GM23338 (cell line): ENCODE measurements at regions not wholly inside any gene's neighbourhood (a gene's known extent, or its start where the extent isn't known, plus 50 kb on each side); places are given as distances from the start of the nearest gene placed in this dataset.

ENCODE experiments used
- ATAC-seq: fragments of 200-7000 bp; cut with Tn5 transposase; 3 replicates; pipeline ENCODE4 v1.9.1; 2020
- DNase-seq: peaks from one replicate; pipeline ENCODE4 v3.0.0-alpha.2; 2015; ENCODE audit warnings: low spot score
- H2AFZ ChIP-seq: fragments of 200-600 bp; sonication (generic); 2 replicates; pipeline ENCODE4 v1.8.0; 2016; ENCODE audit warnings: antibody characterized with exemption, mild to moderate bottlenecking, moderate library complexity
- H3F3A ChIP-seq: fragments of 200-600 bp; sonication (generic); replicated peaks from 2 replicates; pipeline ENCODE4 v1.8.0; 2017; ENCODE audit warnings: antibody characterized with exemption, mixed run types, low read depth
- H3K27ac ChIP-seq: fragments of 200-600 bp; sonication (generic); 2 replicates; pipeline ENCODE4 v1.6.1; 2016; ENCODE audit warnings: low read depth
- H3K27me3 ChIP-seq: fragments of 200-600 bp; sonication (generic); 2 replicates; pipeline ENCODE4 v1.8.0; 2016; ENCODE audit warnings: mild to moderate bottlenecking, mixed run types, moderate library complexity; ENCODE audit not compliant: insufficient read depth
- H3K36me3 ChIP-seq: fragments of 200-600 bp; sonication (generic); 2 replicates; pipeline ENCODE4 v1.8.0; 2016; ENCODE audit warnings: mild to moderate bottlenecking; ENCODE audit not compliant: insufficient read depth
- H3K4me1 ChIP-seq: fragments of 200-600 bp; sonication (generic); 2 replicates; pipeline ENCODE4 v1.8.0; 2016; ENCODE audit warnings: mild to moderate bottlenecking, moderate library complexity; ENCODE audit not compliant: insufficient read depth
- H3K4me2 ChIP-seq: fragments of 200-600 bp; sonication (generic); 2 replicates; pipeline ENCODE4 v1.7.1; 2017; ENCODE audit warnings: mixed run types
- H3K4me3 ChIP-seq: fragments of 200-600 bp; sonication (generic); 2 replicates; pipeline ENCODE4 v1.6.1; 2016; ENCODE audit warnings: mixed run types
- H3K79me2 ChIP-seq: fragments of 200-600 bp; sonication (generic); replicated peaks from 2 replicates; pipeline ENCODE4 v1.8.0; 2017; ENCODE audit warnings: mild to moderate bottlenecking; ENCODE audit not compliant: insufficient read depth
- H3K9me2 ChIP-seq: fragments of 200-600 bp; sonication (generic); 2 replicates; pipeline ENCODE4 v1.8.0; 2017; ENCODE audit not compliant: insufficient read depth
- H4K20me1 ChIP-seq: fragments of 200-600 bp; sonication (generic); replicated peaks from 2 replicates; pipeline ENCODE4 v1.8.0; 2017; ENCODE audit warnings: mild to moderate bottlenecking; ENCODE audit not compliant: insufficient read depth
- H3K27ac Mint-ChIP-seq: 2 replicates; pipeline ENCODE4 v1.8.0; 2020; ENCODE audit warnings: inconsistent platforms, mild to moderate bottlenecking, moderate library complexity, mixed read lengths
- H3K27me3 Mint-ChIP-seq: 3 replicates; pipeline ENCODE4 v1.8.0; 2022; ENCODE audit warnings: low read depth, mild to moderate bottlenecking, moderate library complexity, mixed read lengths, inconsistent platforms; ENCODE audit not compliant: insufficient read depth, poor library complexity
- H3K36me3 Mint-ChIP-seq: 3 replicates; pipeline ENCODE4 v1.8.0; 2021; ENCODE audit warnings: low read depth, mild to moderate bottlenecking, inconsistent platforms, moderate library complexity, mixed read lengths
- H3K4me1 Mint-ChIP-seq: 3 replicates; pipeline ENCODE4 v1.8.0; 2020; ENCODE audit warnings: mild to moderate bottlenecking, inconsistent platforms, mixed read lengths
- H3K4me3 Mint-ChIP-seq: 3 replicates; pipeline ENCODE4 v1.8.0; 2021; ENCODE audit warnings: moderate library complexity, mild to moderate bottlenecking, inconsistent platforms, mixed read lengths
- H3K9me3 Mint-ChIP-seq: 3 replicates; pipeline ENCODE4 v1.8.0; 2020; ENCODE audit warnings: moderate library complexity, mild to moderate bottlenecking, inconsistent platforms, mixed read lengths
- CREB1 ChIP-seq: fragments of 250-450 bp; sonication (Bioruptor Pico); IDR thresholded peaks from 2 replicates; pipeline ENCODE4 v1.5.0; 2020; ENCODE audit warnings: low read depth, mild to moderate bottlenecking, moderate library complexity
- JUNB ChIP-seq: IDR thresholded peaks from one replicate; pipeline ENCODE4 v1.6.1; 2016; ENCODE audit warnings: antibody characterized with exemption; ENCODE audit not compliant: unreplicated experiment
- NANOG ChIP-seq: IDR thresholded peaks from 2 replicates; pipeline ENCODE4 v1.6.1; 2016; ENCODE audit warnings: antibody characterized with exemption, borderline replicate concordance
- POLR2AphosphoS5 ChIP-seq: IDR thresholded peaks from 2 replicates; pipeline ENCODE4 v1.6.1; 2016; ENCODE audit warnings: antibody characterized with exemption, low read depth
- STAT1 ChIP-seq: IDR thresholded peaks from one replicate; pipeline ENCODE4 v1.6.1; 2016; ENCODE audit warnings: antibody characterized with exemption; ENCODE audit not compliant: unreplicated experiment
- ZNF114 ChIP-seq: fragments of 250-450 bp; sonication (Bioruptor Pico); IDR thresholded peaks from 2 replicates; pipeline ENCODE4 v1.5.0; 2020; ENCODE audit warnings: mild to moderate bottlenecking, moderate library complexity
- ZNF331 ChIP-seq: fragments of 250-450 bp; sonication (Bioruptor Pico); IDR thresholded peaks from 2 replicates; pipeline ENCODE4 v1.5.0; 2020; ENCODE audit warnings: low read depth, mild to moderate bottlenecking, moderate library complexity
- TF ChIP-seq, protein P1 (sequence below): IDR thresholded peaks from 2 replicates; pipeline ENCODE4 v1.6.1; 2016; ENCODE audit warnings: antibody characterized with exemption
- TF ChIP-seq, protein P2 (sequence below): fragments of 250-450 bp; sonication (Bioruptor Pico); IDR thresholded peaks from 2 replicates; pipeline ENCODE4 v1.5.0; 2020; ENCODE audit warnings: mild to moderate bottlenecking, moderate library complexity

DNA sequence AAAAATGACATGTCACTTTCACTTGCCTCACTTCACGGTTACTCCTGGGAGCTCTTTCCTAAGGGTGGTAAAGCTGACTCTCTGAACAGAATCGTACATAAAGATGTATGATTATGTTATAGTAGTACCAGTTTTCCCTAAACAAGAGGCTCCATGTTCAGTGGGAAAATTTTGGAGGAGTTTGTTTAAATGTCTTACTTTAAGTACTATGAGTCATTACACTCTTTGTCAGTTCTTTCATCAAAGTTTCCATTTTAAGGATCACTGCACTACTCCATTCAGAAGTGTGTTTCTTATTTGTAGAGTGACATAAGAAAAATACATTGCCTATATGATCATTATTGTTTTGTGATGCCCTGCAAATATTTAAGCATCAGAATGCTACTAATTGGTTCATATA is 121.1 kb upstream of the FIGN start (continued):
- TF ChIP-seq, protein P1, sequence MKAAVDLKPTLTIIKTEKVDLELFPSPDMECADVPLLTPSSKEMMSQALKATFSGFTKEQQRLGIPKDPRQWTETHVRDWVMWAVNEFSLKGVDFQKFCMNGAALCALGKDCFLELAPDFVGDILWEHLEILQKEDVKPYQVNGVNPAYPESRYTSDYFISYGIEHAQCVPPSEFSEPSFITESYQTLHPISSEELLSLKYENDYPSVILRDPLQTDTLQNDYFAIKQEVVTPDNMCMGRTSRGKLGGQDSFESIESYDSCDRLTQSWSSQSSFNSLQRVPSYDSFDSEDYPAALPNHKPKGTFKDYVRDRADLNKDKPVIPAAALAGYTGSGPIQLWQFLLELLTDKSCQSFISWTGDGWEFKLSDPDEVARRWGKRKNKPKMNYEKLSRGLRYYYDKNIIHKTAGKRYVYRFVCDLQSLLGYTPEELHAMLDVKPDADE = no peak
- TF ChIP-seq ZNF331 = no peak
- no peak for TF ChIP-seq JUNB
- TF ChIP-seq POLR2AphosphoS5 = no peak
- no peak for TF ChIP-seq STAT1
- no peak for TF ChIP-seq ZNF114 (CRISPR knock-in tag)
- TF ChIP-seq, protein P2, sequence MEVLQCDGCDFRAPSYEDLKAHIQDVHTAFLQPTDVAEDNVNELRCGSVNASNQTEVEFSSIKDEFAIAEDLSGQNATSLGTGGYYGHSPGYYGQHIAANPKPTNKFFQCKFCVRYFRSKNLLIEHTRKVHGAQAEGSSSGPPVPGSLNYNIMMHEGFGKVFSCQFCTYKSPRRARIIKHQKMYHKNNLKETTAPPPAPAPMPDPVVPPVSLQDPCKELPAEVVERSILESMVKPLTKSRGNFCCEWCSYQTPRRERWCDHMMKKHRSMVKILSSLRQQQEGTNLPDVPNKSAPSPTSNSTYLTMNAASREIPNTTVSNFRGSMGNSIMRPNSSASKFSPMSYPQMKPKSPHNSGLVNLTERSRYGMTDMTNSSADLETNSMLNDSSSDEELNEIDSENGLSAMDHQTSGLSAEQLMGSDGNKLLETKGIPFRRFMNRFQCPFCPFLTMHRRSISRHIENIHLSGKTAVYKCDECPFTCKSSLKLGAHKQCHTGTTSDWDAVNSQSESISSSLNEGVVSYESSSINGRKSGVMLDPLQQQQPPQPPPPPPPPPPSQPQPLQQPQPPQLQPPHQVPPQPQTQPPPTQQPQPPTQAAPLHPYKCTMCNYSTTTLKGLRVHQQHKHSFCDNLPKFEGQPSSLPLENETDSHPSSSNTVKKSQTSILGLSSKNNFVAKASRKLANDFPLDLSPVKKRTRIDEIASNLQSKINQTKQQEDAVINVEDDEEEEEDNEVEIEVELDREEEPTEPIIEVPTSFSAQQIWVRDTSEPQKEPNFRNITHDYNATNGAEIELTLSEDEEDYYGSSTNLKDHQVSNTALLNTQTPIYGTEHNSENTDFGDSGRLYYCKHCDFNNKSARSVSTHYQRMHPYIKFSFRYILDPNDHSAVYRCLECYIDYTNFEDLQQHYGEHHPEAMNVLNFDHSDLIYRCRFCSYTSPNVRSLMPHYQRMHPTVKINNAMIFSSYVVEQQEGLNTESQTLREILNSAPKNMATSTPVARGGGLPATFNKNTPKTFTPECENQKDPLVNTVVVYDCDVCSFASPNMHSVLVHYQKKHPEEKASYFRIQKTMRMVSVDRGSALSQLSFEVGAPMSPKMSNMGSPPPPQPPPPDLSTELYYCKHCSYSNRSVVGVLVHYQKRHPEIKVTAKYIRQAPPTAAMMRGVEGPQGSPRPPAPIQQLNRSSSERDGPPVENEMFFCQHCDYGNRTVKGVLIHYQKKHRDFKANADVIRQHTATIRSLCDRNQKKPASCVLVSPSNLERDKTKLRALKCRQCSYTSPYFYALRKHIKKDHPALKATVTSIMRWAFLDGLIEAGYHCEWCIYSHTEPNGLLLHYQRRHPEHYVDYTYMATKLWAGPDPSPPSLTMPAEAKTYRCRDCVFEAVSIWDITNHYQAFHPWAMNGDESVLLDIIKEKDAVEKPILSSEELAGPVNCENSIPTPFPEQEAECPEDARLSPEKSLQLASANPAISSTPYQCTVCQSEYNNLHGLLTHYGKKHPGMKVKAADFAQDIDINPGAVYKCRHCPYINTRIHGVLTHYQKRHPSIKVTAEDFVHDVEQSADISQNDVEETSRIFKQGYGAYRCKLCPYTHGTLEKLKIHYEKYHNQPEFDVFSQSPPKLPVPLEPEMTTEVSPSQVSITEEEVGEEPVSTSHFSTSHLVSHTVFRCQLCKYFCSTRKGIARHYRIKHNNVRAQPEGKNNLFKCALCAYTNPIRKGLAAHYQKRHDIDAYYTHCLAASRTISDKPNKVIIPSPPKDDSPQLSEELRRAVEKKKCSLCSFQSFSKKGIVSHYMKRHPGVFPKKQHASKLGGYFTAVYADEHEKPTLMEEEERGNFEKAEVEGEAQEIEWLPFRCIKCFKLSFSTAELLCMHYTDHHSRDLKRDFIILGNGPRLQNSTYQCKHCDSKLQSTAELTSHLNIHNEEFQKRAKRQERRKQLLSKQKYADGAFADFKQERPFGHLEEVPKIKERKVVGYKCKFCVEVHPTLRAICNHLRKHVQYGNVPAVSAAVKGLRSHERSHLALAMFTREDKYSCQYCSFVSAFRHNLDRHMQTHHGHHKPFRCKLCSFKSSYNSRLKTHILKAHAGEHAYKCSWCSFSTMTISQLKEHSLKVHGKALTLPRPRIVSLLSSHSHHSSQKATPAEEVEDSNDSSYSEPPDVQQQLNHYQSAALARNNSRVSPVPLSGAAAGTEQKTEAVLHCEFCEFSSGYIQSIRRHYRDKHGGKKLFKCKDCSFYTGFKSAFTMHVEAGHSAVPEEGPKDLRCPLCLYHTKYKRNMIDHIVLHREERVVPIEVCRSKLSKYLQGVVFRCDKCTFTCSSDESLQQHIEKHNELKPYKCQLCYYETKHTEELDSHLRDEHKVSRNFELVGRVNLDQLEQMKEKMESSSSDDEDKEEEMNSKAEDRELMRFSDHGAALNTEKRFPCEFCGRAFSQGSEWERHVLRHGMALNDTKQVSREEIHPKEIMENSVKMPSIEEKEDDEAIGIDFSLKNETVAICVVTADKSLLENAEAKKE (CRISPR knock-in tag) = no peak

DNA sequence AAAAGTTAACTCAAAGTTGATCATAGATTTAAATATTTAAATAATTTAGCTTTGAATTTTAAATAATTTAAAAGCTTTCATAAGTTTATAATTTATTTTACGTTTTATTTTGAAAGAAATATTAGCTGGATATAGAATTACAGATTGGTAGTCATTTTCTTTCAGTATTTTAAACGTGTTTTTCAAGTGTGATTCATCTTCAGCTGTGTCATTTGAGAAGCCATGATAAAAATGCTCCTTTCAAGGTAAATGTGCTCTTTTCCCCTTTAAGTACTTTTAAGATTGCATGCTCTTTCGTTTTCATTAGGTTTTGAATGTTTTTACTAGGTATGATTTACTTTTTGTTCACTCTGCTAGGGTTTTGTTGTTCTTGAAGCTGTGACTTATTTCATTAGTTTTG is 116.8 kb upstream of the FIGN start:
- ATAC-seq = no peak
- H3K9me3 Mint-ChIP-seq = no peaks in the 10 kb centered on the region
- no peaks in the 10 kb centered on the region for H3K27me3 Mint-ChIP-seq

More for the DNA sequence above, 116.8 kb upstream of the FIGN start:
- Histone ChIP-seq H2AFZ (no peak overlapping the region), H3K4me2 (no peak overlapping the region), H3K27ac (no peak overlapping the region), H3K4me1 (no peaks in the 10 kb centered on the region), H3K36me3 (no peaks in the 10 kb centered on the region), H3K4me3 (no peak overlapping the region), H3K27me3 (no peaks in the 10 kb centered on the region), H3K9me2 (no peaks in the 10 kb centered on the region), H3K79me2 (no peaks in the 10 kb centered on the region), H3F3A (no peaks in the 10 kb centered on the region), H4K20me1 (no peaks in the 10 kb centered on the region)
- TF ChIP-seq NANOG (no peak), JUNB (no peak), CREB1 (no peak)
- Mint-ChIP-seq H3K36me3 (no peaks in the 10 kb centered on the region), H3K4me1 (peaks cover 7% of the 10 kb centered on the region; the same call in 1 of the 3 replicates), H3K4me3 (no peak overlapping the region), H3K27ac (no peak overlapping the region)
- DNase-seq = no peak
